ENCODE measurements at regions not wholly inside any gene's neighbourhood (a gene's known extent, or its start where the extent isn't known, plus 50 kb on each side); places are given as distances from the start of the nearest gene placed in this dataset.
"Not testable (repeated sequence)": the region's sequence is repeated elsewhere in the genome, so short reads cannot be mapped to it uniquely, and the experiment has no call there.

DNA sequence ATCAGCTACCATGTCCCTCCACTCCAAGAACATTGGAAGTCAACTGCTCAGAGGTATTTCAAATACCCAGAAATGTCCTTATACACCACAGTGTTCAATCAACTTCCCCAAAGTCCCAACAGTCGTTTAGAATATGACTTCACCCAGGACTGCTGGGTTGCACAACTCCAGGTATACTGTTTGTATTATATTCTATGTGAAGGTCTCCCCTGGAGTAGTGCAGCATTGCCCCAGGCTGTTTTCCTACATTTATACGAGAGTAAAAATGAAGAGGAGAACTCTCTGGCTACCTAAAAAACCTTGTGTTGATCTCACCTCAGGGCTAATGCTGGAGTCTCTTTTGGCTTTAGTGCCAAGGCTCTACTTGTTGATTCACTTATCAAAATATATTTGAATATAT, 183.6 kb upstream of the MAP3K1 start:
- Histone ChIP-seq H3K9me3 (ENCODE audit: control insufficient read depth, low read depth, low read length) (peaks cover 3% of the 10 kb centered on the region), H3K9ac (ENCODE audit: low read length) (no peak overlapping the region)

DNA sequence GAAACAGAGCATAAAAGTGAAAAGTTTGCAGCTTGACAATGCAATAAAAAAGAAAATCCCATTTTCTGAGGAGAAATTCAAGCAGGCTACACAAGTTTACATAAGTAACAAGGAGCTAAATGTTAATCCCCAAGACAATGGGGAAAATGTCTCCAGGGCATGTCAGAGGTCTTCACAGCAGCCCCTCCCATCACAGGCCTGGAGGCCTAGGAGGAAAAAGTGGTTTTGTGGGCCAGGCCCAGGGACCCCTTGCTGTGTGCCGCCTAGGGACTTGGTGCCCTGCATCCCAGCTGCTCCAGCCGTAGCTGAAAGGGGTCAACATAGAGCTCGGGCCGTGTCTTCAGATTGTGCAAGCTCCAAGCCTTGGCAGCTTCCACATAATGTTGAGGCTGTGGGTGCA, 186.7 kb upstream of the MAP3K1 start:
- not testable (repeated sequence) for H3K36me3 ChIP-seq (ENCODE audit: control insufficient read depth, low read depth, low read length); H3K9ac ChIP-seq (ENCODE audit: low read length); H3K4me1 ChIP-seq (ENCODE audit: control insufficient read depth, low read depth, low read length); H3K4me3 ChIP-seq (ENCODE audit: low read length); H3K27ac ChIP-seq (ENCODE audit: low read length); H3K9me3 ChIP-seq (ENCODE audit: control insufficient read depth, low read depth, low read length); H3K27me3 ChIP-seq (ENCODE audit: control insufficient read depth, insufficient read depth, low read length)

More for the DNA sequence above, 183.6 kb upstream of the MAP3K1 start:
- Histone ChIP-seq H3K4me3 (ENCODE audit: low read length) (no peak overlapping the region), H3K27me3 (ENCODE audit: control insufficient read depth, insufficient read depth, low read length) (no peaks in the 10 kb centered on the region), H3K4me1 (ENCODE audit: control insufficient read depth, low read depth, low read length) (no peaks in the 10 kb centered on the region), H3K36me3 (ENCODE audit: control insufficient read depth, low read depth, low read length) (no peaks in the 10 kb centered on the region), H3K27ac (ENCODE audit: low read length) (no peak overlapping the region)

DNA sequence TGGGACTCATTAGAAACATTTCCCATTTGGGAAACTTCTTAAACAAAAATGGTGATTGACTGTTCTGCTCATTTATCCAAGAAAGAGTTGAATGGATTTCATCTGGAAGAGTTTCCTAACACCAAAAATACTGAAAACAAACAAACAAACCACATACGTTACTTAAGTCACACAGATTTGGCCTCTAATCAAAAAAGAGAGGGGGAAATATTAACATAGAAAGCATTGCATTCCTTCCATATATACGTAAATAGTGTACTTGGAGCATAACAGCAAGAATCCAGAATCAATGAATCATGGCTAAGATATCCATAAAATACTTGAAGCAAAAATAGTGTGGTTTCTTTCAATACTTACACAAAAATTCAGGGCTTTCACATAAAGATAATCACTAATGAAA, 189.8 kb upstream of the MAP3K1 start:
- H3K27ac ChIP-seq (ENCODE audit: low read length) = no peak overlapping the region
- no peaks in the 10 kb centered on the region for H3K4me1 ChIP-seq (ENCODE audit: control insufficient read depth, low read depth, low read length)
- H3K27me3 ChIP-seq (ENCODE audit: control insufficient read depth, insufficient read depth, low read length) = no peaks in the 10 kb centered on the region
- no peak overlapping the region for H3K4me3 ChIP-seq (ENCODE audit: low read length)
- H3K9ac ChIP-seq (ENCODE audit: low read length) = no peak overlapping the region
- peaks cover 3% of the 10 kb centered on the region for H3K9me3 ChIP-seq (ENCODE audit: control insufficient read depth, low read depth, low read length)
- no peaks in the 10 kb centered on the region for H3K36me3 ChIP-seq (ENCODE audit: control insufficient read depth, low read depth, low read length)

GRCh38 chr5:56624751-56625150, 190.6 kb upstream of the MAP3K1 start:
- Histone ChIP-seq H3K9me3 (ENCODE audit: control insufficient read depth, low read depth, low read length) (peaks cover 3% of the 10 kb centered on the region), H3K27me3 (ENCODE audit: control insufficient read depth, insufficient read depth, low read length) (no peaks in the 10 kb centered on the region), H3K27ac (ENCODE audit: low read length) (no peak overlapping the region)

GRCh38 chr5:56622141-56622540, 193.2 kb upstream of the MAP3K1 start:
- H3K4me1 ChIP-seq (ENCODE audit: control insufficient read depth, low read depth, low read length) = no peaks in the 10 kb centered on the region
- no peaks in the 10 kb centered on the region for H3K27me3 ChIP-seq (ENCODE audit: control insufficient read depth, insufficient read depth, low read length)
- H3K27ac ChIP-seq (ENCODE audit: low read length) = no peak overlapping the region
- no peak overlapping the region for H3K9ac ChIP-seq (ENCODE audit: low read length)
- H3K36me3 ChIP-seq (ENCODE audit: control insufficient read depth, low read depth, low read length) = no peaks in the 10 kb centered on the region
- no peak overlapping the region for H3K4me3 ChIP-seq (ENCODE audit: low read length)
- H3K9me3 ChIP-seq (ENCODE audit: control insufficient read depth, low read depth, low read length) = no peaks in the 10 kb centered on the region

More at GRCh38 chr5:56624751-56625150, 190.6 kb upstream of the MAP3K1 start:
- Histone ChIP-seq H3K4me1 (ENCODE audit: control insufficient read depth, low read depth, low read length) (no peaks in the 10 kb centered on the region), H3K9ac (ENCODE audit: low read length) (no peak overlapping the region), H3K36me3 (ENCODE audit: control insufficient read depth, low read depth, low read length) (no peaks in the 10 kb centered on the region), H3K4me3 (ENCODE audit: low read length) (no peak overlapping the region)

DNA sequence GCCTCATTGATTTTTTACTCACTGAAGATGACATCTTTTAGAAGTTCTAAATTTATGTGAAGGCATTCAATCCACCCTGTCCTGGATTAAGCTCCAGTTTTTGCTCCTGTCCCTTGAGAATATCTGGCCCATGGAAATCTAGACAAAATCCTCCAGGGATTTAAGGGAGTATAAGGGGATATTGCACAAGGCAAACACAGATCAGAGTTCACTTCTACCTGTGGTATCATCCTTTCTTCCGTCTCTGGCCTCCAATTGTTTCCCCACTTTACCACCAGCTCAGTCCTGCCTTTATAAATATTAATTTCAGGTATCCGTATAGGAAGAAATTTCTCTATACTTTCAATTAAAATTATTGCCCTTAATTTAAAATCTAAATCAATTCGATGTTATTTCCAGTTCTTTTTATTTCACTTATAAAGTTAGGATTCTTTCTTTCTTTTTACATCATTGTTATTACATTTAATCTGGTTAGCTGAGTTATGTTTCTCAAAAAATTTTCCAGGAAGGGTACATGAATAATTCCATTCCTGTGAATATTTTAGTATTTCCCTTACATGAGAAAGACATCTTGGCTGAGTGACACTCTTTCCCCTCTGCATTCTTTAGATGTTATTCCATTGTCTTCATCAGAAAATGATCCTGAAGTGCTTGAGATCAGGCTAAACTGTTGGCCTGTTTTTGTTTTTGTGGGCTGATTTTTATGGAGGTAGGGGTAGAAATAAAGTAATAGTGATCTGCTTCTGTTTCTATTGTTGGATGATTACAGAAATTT, 194.3 kb upstream of the MAP3K1 start:
- Histone ChIP-seq H3K9me3 (ENCODE audit: control insufficient read depth, low read depth, low read length) (no peaks in the 10 kb centered on the region), H3K4me3 (ENCODE audit: low read length) (no peak overlapping the region), H3K27ac (ENCODE audit: low read length) (no peak overlapping the region), H3K36me3 (ENCODE audit: control insufficient read depth, low read depth, low read length) (no peaks in the 10 kb centered on the region), H3K9ac (ENCODE audit: low read length) (no peak overlapping the region), H3K4me1 (ENCODE audit: control insufficient read depth, low read depth, low read length) (peaks cover 4% of the 10 kb centered on the region), H3K27me3 (ENCODE audit: control insufficient read depth, insufficient read depth, low read length) (no peaks in the 10 kb centered on the region)

DNA sequence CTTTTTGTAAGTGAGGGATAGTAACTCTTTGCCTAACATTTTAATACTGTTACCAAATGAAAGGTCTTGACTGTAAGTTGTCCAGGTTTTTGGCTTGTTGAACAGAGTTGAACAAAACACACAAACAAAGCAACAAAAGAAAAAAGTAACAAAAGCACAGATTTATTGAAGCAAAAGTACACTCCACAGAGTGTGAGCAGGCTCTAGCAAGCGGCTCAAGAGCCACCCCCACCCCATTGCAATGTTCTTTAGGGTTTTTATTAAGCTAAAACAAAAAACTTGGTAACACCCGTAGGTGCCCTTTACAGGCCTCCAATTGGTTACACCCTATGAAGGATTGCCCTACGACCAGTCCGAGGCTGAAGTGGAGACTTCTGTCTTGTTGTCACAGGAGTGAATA, 197.4 kb upstream of the MAP3K1 start:
- Histone ChIP-seq H3K27me3 (ENCODE audit: control insufficient read depth, insufficient read depth, low read length) (no peaks in the 10 kb centered on the region), H3K9ac (ENCODE audit: low read length) (no peak overlapping the region), H3K36me3 (ENCODE audit: control insufficient read depth, low read depth, low read length) (no peaks in the 10 kb centered on the region), H3K4me3 (ENCODE audit: low read length) (no peak overlapping the region), H3K4me1 (ENCODE audit: control insufficient read depth, low read depth, low read length) (peaks cover 14% of the 10 kb centered on the region), H3K9me3 (ENCODE audit: control insufficient read depth, low read depth, low read length) (no peaks in the 10 kb centered on the region), H3K27ac (ENCODE audit: low read length) (no peak overlapping the region)

- H3K4me1 ChIP-seq (ENCODE audit: control insufficient read depth, low read depth, low read length) = peaks cover 14% of the 10 kb centered on the region
- no peak overlapping the region for H3K27ac ChIP-seq (ENCODE audit: low read length)
- H3K9ac ChIP-seq (ENCODE audit: low read length) = no peak overlapping the region
- H3K27me3 ChIP-seq (ENCODE audit: control insufficient read depth, insufficient read depth, low read length) = no peaks in the 10 kb centered on the region
- no peaks in the 10 kb centered on the region for H3K36me3 ChIP-seq (ENCODE audit: control insufficient read depth, low read depth, low read length)
- no peak overlapping the region for H3K4me3 ChIP-seq (ENCODE audit: low read length)
- peaks cover 4% of the 10 kb centered on the region for H3K9me3 ChIP-seq (ENCODE audit: control insufficient read depth, low read depth, low read length)
Observed at GRCh38 chr5:56616454-56617160, 198.7 kb upstream of the MAP3K1 start.

- H3K27me3 ChIP-seq (ENCODE audit: control insufficient read depth, insufficient read depth, low read length) = no peaks in the 10 kb centered on the region
- H3K9me3 ChIP-seq (ENCODE audit: control insufficient read depth, low read depth, low read length) = peaks cover 10% of the 10 kb centered on the region
- no peak overlapping the region for H3K27ac ChIP-seq (ENCODE audit: low read length)
- no peaks in the 10 kb centered on the region for H3K36me3 ChIP-seq (ENCODE audit: control insufficient read depth, low read depth, low read length)
- no peak overlapping the region for H3K4me3 ChIP-seq (ENCODE audit: low read length)
- H3K4me1 ChIP-seq (ENCODE audit: control insufficient read depth, low read depth, low read length) = peaks cover 14% of the 10 kb centered on the region
- no peak overlapping the region for H3K9ac ChIP-seq (ENCODE audit: low read length)
Observed at GRCh38 chr5:56615361-56616153, 199.8 kb upstream of the MAP3K1 start.

GRCh38 chr5:56612759-56613158, 202.6 kb upstream of the MAP3K1 start:
- no peak overlapping the region for H3K27ac ChIP-seq (ENCODE audit: low read length)
- H3K4me3 ChIP-seq (ENCODE audit: low read length) = no peak overlapping the region
- H3K9me3 ChIP-seq (ENCODE audit: control insufficient read depth, low read depth, low read length) = peaks cover 10% of the 10 kb centered on the region
- H3K36me3 ChIP-seq (ENCODE audit: control insufficient read depth, low read depth, low read length) = no peaks in the 10 kb centered on the region
- H3K9ac ChIP-seq (ENCODE audit: low read length) = no peak overlapping the region
- H3K27me3 ChIP-seq (ENCODE audit: control insufficient read depth, insufficient read depth, low read length) = no peaks in the 10 kb centered on the region
- peaks cover 23% of the 10 kb centered on the region for H3K4me1 ChIP-seq (ENCODE audit: control insufficient read depth, low read depth, low read length)

DNA sequence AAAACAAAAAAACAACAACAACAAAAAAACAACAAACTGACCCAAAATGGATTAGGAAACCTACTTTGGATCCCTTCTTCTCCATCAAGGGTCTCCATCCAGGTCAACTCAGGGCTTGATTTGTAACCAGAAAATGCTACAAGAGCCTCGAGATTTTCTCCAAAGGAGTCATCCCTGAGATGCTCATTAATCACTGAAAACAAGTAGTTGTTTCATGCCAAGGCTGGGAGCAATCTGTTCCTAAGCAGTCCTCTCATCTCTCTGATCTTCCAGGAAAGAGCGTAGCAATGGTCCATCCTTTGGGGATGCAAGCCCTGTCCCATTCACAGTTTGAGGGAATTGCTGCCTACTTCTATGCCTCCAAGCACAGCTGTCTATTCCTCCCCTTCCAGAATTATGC, 203.0 kb upstream of the MAP3K1 start:
- no peak overlapping the region for H3K9ac ChIP-seq (ENCODE audit: low read length)
- peaks cover 10% of the 10 kb centered on the region for H3K9me3 ChIP-seq (ENCODE audit: control insufficient read depth, low read depth, low read length)
- H3K27me3 ChIP-seq (ENCODE audit: control insufficient read depth, insufficient read depth, low read length) = no peaks in the 10 kb centered on the region
- H3K36me3 ChIP-seq (ENCODE audit: control insufficient read depth, low read depth, low read length) = no peaks in the 10 kb centered on the region
- H3K4me1 ChIP-seq (ENCODE audit: control insufficient read depth, low read depth, low read length) = peaks cover 28% of the 10 kb centered on the region
- no peak overlapping the region for H3K4me3 ChIP-seq (ENCODE audit: low read length)
- no peak overlapping the region for H3K27ac ChIP-seq (ENCODE audit: low read length)

Data from iPS-18a (cell line).